ENCODE measurements at regions not wholly inside any gene's neighbourhood (a gene's known extent, or its start where the extent isn't known, plus 50 kb on each side); places are given as distances from the start of the nearest gene placed in this dataset.

DNA sequence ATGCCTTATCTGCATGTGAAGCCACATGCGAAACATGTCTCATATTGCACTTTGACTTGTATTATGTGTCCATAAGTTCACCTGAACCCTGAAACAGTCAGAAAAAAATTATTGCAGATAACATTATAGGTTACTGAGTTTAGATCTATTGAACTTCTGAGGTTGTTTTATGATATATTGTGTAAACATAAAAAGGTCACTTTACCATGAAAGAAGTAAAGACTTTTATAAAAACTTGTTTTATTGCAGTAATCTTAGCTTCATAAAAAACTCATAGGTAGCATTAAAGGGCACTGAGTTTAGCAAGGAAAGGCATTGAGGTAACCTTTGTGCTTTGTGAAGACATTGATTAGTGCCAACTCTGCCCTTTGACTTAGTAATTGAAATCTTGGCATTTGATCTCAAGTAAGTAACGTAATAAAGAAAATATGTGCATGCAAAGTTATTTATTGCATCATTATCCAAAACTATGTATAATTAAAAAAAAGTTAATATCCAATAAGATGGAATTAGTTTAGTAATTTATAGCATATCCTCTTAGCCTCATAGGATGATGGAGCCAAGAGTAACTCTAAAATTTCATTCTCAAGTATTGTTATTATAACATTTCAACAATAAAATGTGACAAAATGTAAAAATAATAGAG, 313.3 kb upstream of the ATP2B1 start:
- Histone ChIP-seq H3K36me3 (ENCODE audit: control insufficient read depth in 4 of 4, insufficient read depth in 3 of 4, low read depth in 1 of 4, low read length in 3 of 4) (no peaks in the 10 kb centered on the region), H3K9me3 (ENCODE audit: control insufficient read depth in 4 of 4, low read length in 3 of 4) (no peaks in the 10 kb centered on the region), H3K4me3 (ENCODE audit: low read depth in 1 of 3, low read length in 3 of 3) (no peak overlapping the region), H3K4me1 (ENCODE audit: control insufficient read depth in 4 of 4, insufficient read depth in 4 of 4, low read length in 3 of 4) (no peaks in the 10 kb centered on the region), H3K27me3 (ENCODE audit: control insufficient read depth in 4 of 4, insufficient read depth in 4 of 4, low read length in 3 of 4) (no peaks in the 10 kb centered on the region), H3K27ac (ENCODE audit: low read depth in 1 of 2, low read length in 2 of 2) (no peak overlapping the region), H3K9ac (ENCODE audit: low read depth in 1 of 2, low read length in 2 of 2) (no peak overlapping the region)
- TF ChIP-seq TAF1 (conservative IDR thresholded peaks at IDR 0.05), result no peak
- no peak for TF ChIP-seq HNF4G (IDR thresholded peaks at IDR 0.05)
- no peak for TF ChIP-seq HNF4A (conservative IDR thresholded peaks at IDR 0.05)
- TF ChIP-seq FOXA1 (IDR thresholded peaks at IDR 0.05), result no peak
- no peak for TF ChIP-seq NR2F2 (IDR thresholded peaks at IDR 0.05)
- no peak for TF ChIP-seq RXRA (IDR thresholded peaks at IDR 0.05)
- no peak for TF ChIP-seq REST (IDR thresholded peaks at IDR 0.05)
- no peak for TF ChIP-seq GABPA (IDR thresholded peaks at IDR 0.05 in 1 of 2, conservative IDR thresholded peaks at IDR 0.05 in 1 of 2)
- DNase-seq (ENCODE audit: low spot score), result no peak
- 65% methylated on average over 2 of the region's 2 CpGs for WGBS

GRCh38 chr12:90020881-90021280, 312.2 kb upstream of the ATP2B1 start:
- Histone ChIP-seq H3K27me3 (ENCODE audit: control insufficient read depth in 4 of 4, insufficient read depth in 4 of 4, low read length in 3 of 4) (no peaks in the 10 kb centered on the region), H3K36me3 (ENCODE audit: control insufficient read depth in 4 of 4, insufficient read depth in 3 of 4, low read depth in 1 of 4, low read length in 3 of 4) (no peaks in the 10 kb centered on the region), H3K27ac (ENCODE audit: low read depth in 1 of 2, low read length in 2 of 2) (no peak overlapping the region), H3K4me3 (ENCODE audit: low read depth in 1 of 3, low read length in 3 of 3) (no peak overlapping the region), H3K9me3 (ENCODE audit: control insufficient read depth in 4 of 4, low read length in 3 of 4) (no peaks in the 10 kb centered on the region), H3K4me1 (ENCODE audit: control insufficient read depth in 4 of 4, insufficient read depth in 4 of 4, low read length in 3 of 4) (no peaks in the 10 kb centered on the region), H3K9ac (ENCODE audit: low read depth in 1 of 2, low read length in 2 of 2) (no peak overlapping the region)
- no peak for DNase-seq (ENCODE audit: low spot score)
- WGBS, result 73% methylated on average over 6 of the region's 6 CpGs
- no peak for TF ChIP-seq RXRA (IDR thresholded peaks at IDR 0.05)
- no peak for TF ChIP-seq SP1 (IDR thresholded peaks at IDR 0.05)
- no peak for TF ChIP-seq MAX (IDR thresholded peaks at IDR 0.05)
- no peak for TF ChIP-seq FOXA2 (IDR thresholded peaks at IDR 0.05)
- TF ChIP-seq CTCF (IDR thresholded peaks at IDR 0.05; ENCODE audit: low read depth, low read length, missing input control), result no peak
- TF ChIP-seq HNF4A (conservative IDR thresholded peaks at IDR 0.05), result no peak

- no peaks in the 10 kb centered on the region for H3K27me3 ChIP-seq (ENCODE audit: control insufficient read depth in 4 of 4, insufficient read depth in 4 of 4, low read length in 3 of 4)
- H3K9ac ChIP-seq (ENCODE audit: low read depth in 1 of 2, low read length in 2 of 2), result no peak overlapping the region
- no peak for DNase-seq (ENCODE audit: low spot score)
- H3K36me3 ChIP-seq (ENCODE audit: control insufficient read depth in 4 of 4, insufficient read depth in 3 of 4, low read depth in 1 of 4, low read length in 3 of 4), result no peaks in the 10 kb centered on the region
- no peaks in the 10 kb centered on the region for H3K4me1 ChIP-seq (ENCODE audit: control insufficient read depth in 4 of 4, insufficient read depth in 4 of 4, low read length in 3 of 4)
- no peak overlapping the region for H3K4me3 ChIP-seq (ENCODE audit: low read depth in 1 of 3, low read length in 3 of 3)
- no peaks in the 10 kb centered on the region for H3K9me3 ChIP-seq (ENCODE audit: control insufficient read depth in 4 of 4, low read length in 3 of 4)
- WGBS, result 65% methylated on average over 2 of the region's 2 CpGs
- no peak overlapping the region for H3K27ac ChIP-seq (ENCODE audit: low read depth in 1 of 2, low read length in 2 of 2)
- no peak for TF ChIP-seq FOXA1 (IDR thresholded peaks at IDR 0.05)
- TF ChIP-seq EGR1 (IDR thresholded peaks at IDR 0.05; ENCODE audit: low read depth in 2 of 2), result no peak
- no peak for TF ChIP-seq RAD21 (IDR thresholded peaks at IDR 0.05)
- no peak for TF ChIP-seq RXRA (IDR thresholded peaks at IDR 0.05)
- TF ChIP-seq SP1 (IDR thresholded peaks at IDR 0.05), result no peak
- no peak for TF ChIP-seq CTCF (IDR thresholded peaks at IDR 0.05; ENCODE audit: low read depth, low read length, missing input control)
- TF ChIP-seq YY1 (IDR thresholded peaks at IDR 0.05), result no peak
- no peak for TF ChIP-seq JUND (IDR thresholded peaks at IDR 0.05)
- no peak for TF ChIP-seq REST (IDR thresholded peaks at IDR 0.05)
Measured at GRCh38 chr12:90020436-90020835, 311.8 kb upstream of the ATP2B1 start.
